ENCODE measurements at regions not wholly inside any gene's neighbourhood (a gene's known extent, or its start where the extent isn't known, plus 50 kb on each side); places are given as distances from the start of the nearest gene placed in this dataset.

GRCh38 chr15:99911816-99912215, 178.6 kb upstream of the LYSMD4 start:
- H3K27me3 ChIP-seq (ENCODE audit: control insufficient read depth, insufficient read depth, low read length) = peaks cover 3% of the 10 kb centered on the region
- TF ChIP-seq, protein P1, sequence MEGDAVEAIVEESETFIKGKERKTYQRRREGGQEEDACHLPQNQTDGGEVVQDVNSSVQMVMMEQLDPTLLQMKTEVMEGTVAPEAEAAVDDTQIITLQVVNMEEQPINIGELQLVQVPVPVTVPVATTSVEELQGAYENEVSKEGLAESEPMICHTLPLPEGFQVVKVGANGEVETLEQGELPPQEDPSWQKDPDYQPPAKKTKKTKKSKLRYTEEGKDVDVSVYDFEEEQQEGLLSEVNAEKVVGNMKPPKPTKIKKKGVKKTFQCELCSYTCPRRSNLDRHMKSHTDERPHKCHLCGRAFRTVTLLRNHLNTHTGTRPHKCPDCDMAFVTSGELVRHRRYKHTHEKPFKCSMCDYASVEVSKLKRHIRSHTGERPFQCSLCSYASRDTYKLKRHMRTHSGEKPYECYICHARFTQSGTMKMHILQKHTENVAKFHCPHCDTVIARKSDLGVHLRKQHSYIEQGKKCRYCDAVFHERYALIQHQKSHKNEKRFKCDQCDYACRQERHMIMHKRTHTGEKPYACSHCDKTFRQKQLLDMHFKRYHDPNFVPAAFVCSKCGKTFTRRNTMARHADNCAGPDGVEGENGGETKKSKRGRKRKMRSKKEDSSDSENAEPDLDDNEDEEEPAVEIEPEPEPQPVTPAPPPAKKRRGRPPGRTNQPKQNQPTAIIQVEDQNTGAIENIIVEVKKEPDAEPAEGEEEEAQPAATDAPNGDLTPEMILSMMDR (IDR thresholded peaks at IDR 0.05; ENCODE audit: low read depth, low read length) = no peak
- no peaks in the 10 kb centered on the region; the same call in 1 of the 2 replicates for H3K9me3 ChIP-seq (ENCODE audit: control insufficient read depth, insufficient read depth, low read length)
- DNase-seq (ENCODE audit: low read depth, low spot score) = no peak
- ChIA-PET POLR2A (no interaction called here), CTCF (interaction anchor here (1.2 kb wide), 1 partner anchor 17 kb away, joined by 3 read pairs; no protein-coding TSS in a partner anchor)
- H3K27ac ChIP-seq (ENCODE audit: low read depth, low read length) = no peak overlapping the region
- H3K4me3 ChIP-seq (ENCODE audit: low read depth, low read length) = no peak overlapping the region

DNA sequence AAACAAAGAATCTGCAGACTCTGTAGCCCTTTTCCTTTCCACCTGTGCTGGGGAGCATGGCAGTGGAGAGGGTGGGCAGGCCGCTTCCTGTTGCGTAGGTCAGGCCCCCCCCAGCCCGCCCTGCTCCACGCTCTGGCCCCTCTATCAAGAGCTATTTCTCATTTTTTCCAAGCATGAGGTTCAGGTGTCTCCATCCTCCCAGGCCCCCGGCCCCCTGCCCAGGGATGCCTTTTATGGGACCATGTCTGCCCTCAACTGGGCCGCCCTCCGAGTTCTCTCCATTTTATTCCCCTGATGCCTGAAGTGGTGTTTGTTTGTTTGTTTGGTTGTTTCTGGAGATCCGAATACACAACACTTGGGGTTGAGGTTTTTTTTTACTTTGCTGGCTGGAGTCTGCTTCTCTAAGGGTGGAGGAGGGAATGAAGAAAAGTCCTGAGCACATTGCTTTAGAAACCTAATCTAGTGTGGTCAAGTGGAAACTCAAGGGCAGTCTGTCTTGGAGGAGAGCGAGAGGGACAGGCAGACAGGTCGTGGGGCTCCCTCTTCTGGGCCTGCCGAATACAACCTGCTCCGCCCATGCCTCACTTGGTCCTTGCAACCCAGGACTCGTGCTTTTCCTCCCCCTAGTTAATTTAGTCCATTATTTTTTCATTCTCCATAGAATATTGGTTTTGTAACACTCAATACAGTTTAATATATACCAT, 176.5 kb upstream of the LYSMD4 start:
- ChIA-PET CTCF (no interaction called here), POLR2A (no interaction called here)
- no peaks in the 10 kb centered on the region for H3K27me3 ChIP-seq (ENCODE audit: control insufficient read depth, insufficient read depth, low read length)
- no peak for DNase-seq (ENCODE audit: low read depth, low spot score)
- H3K27ac ChIP-seq (ENCODE audit: low read depth, low read length) = no peak overlapping the region
- TF ChIP-seq, protein P1 (IDR thresholded peaks at IDR 0.05; ENCODE audit: low read depth, low read length) = peak; percentile 17
- no peaks in the 10 kb centered on the region; the same call in 1 of the 2 replicates for H3K9me3 ChIP-seq (ENCODE audit: control insufficient read depth, insufficient read depth, low read length)
- no peak overlapping the region for H3K4me3 ChIP-seq (ENCODE audit: low read depth, low read length)

DNA sequence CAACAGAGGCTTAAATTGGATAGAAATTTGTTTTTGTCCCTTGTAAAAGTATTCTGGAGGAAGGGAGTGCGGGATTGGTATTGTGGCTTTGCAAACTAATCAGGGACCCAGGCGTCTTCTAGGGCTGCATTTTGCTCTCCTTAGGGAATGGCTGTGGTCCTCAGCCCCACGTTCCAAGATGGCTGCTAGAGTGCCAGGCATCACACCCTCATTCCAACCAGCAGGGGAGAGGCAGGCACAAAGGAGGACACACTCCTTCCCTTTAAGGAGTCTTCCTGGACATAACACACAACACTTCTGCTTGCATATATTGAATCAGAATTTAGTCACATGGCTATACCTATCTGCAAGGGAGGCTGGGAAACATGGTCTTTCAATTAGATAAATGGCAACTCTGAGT, 174.5 kb upstream of the LYSMD4 start:
- POLR2A ChIA-PET = no interaction called here
- no peak overlapping the region for H3K4me3 ChIP-seq (ENCODE audit: low read depth, low read length)
- H3K9me3 ChIP-seq (ENCODE audit: control insufficient read depth, insufficient read depth, low read length) = no peaks in the 10 kb centered on the region; the same call in 1 of the 2 replicates
- H3K27ac ChIP-seq (ENCODE audit: low read depth, low read length) = no peak overlapping the region
- no peak for DNase-seq (ENCODE audit: low read depth, low spot score)
- TF ChIP-seq, protein P1 (IDR thresholded peaks at IDR 0.05; ENCODE audit: low read depth, low read length) = no peak
- CTCF ChIA-PET = no interaction called here
- no peaks in the 10 kb centered on the region for H3K27me3 ChIP-seq (ENCODE audit: control insufficient read depth, insufficient read depth, low read length)

GRCh38 chr15:99906793-99907192, 173.6 kb upstream of the LYSMD4 start:
- CTCF ChIA-PET = no interaction called here

GRCh38 chr15:99906311-99906710, 173.1 kb upstream of the LYSMD4 start:
- POLR2A ChIA-PET = no interaction called here
- Histone ChIP-seq H3K9me3 (ENCODE audit: control insufficient read depth, insufficient read depth, low read length) (no peaks in the 10 kb centered on the region; the same call in 1 of the 2 replicates), H3K27ac (ENCODE audit: low read depth, low read length) (no peak overlapping the region), H3K4me3 (ENCODE audit: low read depth, low read length) (no peak overlapping the region), H3K27me3 (ENCODE audit: control insufficient read depth, insufficient read depth, low read length) (no peaks in the 10 kb centered on the region)
- TF ChIP-seq, protein P1 (IDR thresholded peaks at IDR 0.05; ENCODE audit: low read depth, low read length) = no peak
- CTCF ChIA-PET = no interaction called here
- DNase-seq (ENCODE audit: low read depth, low spot score) = no peak

More at GRCh38 chr15:99906793-99907192, 173.6 kb upstream of the LYSMD4 start:
- Histone ChIP-seq H3K27ac (ENCODE audit: low read depth, low read length) (no peak overlapping the region), H3K27me3 (ENCODE audit: control insufficient read depth, insufficient read depth, low read length) (no peaks in the 10 kb centered on the region), H3K9me3 (ENCODE audit: control insufficient read depth, insufficient read depth, low read length) (no peaks in the 10 kb centered on the region; the same call in 1 of the 2 replicates), H3K4me3 (ENCODE audit: low read depth, low read length) (no peak overlapping the region)
- no peak for DNase-seq (ENCODE audit: low read depth, low spot score)
- POLR2A ChIA-PET = no interaction called here
- TF ChIP-seq, protein P1 (IDR thresholded peaks at IDR 0.05; ENCODE audit: low read depth, low read length) = no peak

Data from AG04450 (cell line).